ENCODE measurements at regions not wholly inside any gene's neighbourhood (a gene's known extent, or its start where the extent isn't known, plus 50 kb on each side); places are given as distances from the start of the nearest gene placed in this dataset.
"Not testable (repeated sequence)": the region's sequence is repeated elsewhere in the genome, so short reads cannot be mapped to it uniquely, and the experiment has no call there.

DNA sequence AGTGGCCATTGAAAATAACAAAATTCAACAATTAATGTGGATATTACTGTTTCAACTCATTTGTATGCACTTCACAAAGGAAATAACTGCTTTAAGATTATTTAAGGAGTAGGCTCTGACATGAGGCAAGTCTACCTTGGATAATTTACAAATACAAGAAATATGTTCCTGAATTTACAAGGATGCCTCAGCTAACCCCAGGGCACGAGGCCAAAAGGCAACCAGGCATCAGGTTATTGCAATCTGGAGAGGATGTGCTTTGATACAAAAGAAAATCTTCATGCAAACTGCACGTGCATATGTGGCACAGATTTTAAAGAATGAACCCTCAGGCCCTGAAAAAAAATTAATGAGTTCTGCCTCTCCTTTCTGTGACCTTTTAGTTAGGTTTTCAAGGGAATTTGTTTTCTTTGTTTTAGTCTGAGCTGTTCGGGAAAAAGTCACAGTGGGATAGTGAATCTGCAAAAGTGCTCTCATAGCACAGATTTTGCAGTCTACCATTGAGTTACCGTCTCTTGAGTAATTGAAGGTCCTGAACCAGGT lies 1304.2 kb upstream of the ADGRL4 start:
- Histone ChIP-seq H3K9me3 (ENCODE audit: control insufficient read depth in 2 of 3, insufficient read depth in 1 of 3, low read length in 3 of 3) (no peaks in the 10 kb centered on the region), H3K27ac (ENCODE audit: low read depth in 2 of 2, low read length in 2 of 2) (no peak overlapping the region), H3K9ac (ENCODE audit: low read length in 3 of 3) (no peak overlapping the region), H3K36me3 (ENCODE audit: control insufficient read depth in 2 of 3, insufficient read depth in 3 of 3, low read length in 3 of 3) (no peaks in the 10 kb centered on the region), H3K4me1 (ENCODE audit: control insufficient read depth in 2 of 3, insufficient read depth in 2 of 3, low read depth in 1 of 3, low read length in 3 of 3) (no peaks in the 10 kb centered on the region), H3K4me3 (ENCODE audit: low read length in 3 of 3) (no peak overlapping the region), H3K27me3 (ENCODE audit: control insufficient read depth, insufficient read depth, low read length) (no peaks in the 10 kb centered on the region)
- peak in 1 of 5 donors; percentile 2 for DNase-seq
- FAIRE-seq, result no peak
- TF ChIP-seq, protein P1, sequence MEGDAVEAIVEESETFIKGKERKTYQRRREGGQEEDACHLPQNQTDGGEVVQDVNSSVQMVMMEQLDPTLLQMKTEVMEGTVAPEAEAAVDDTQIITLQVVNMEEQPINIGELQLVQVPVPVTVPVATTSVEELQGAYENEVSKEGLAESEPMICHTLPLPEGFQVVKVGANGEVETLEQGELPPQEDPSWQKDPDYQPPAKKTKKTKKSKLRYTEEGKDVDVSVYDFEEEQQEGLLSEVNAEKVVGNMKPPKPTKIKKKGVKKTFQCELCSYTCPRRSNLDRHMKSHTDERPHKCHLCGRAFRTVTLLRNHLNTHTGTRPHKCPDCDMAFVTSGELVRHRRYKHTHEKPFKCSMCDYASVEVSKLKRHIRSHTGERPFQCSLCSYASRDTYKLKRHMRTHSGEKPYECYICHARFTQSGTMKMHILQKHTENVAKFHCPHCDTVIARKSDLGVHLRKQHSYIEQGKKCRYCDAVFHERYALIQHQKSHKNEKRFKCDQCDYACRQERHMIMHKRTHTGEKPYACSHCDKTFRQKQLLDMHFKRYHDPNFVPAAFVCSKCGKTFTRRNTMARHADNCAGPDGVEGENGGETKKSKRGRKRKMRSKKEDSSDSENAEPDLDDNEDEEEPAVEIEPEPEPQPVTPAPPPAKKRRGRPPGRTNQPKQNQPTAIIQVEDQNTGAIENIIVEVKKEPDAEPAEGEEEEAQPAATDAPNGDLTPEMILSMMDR (IDR thresholded peaks at IDR 0.05; ENCODE audit: borderline replicate concordance, extremely low read depth, insufficient read depth), result no peak
- intact Hi-C loops (cut with DNase I), result no loop called here

DNA sequence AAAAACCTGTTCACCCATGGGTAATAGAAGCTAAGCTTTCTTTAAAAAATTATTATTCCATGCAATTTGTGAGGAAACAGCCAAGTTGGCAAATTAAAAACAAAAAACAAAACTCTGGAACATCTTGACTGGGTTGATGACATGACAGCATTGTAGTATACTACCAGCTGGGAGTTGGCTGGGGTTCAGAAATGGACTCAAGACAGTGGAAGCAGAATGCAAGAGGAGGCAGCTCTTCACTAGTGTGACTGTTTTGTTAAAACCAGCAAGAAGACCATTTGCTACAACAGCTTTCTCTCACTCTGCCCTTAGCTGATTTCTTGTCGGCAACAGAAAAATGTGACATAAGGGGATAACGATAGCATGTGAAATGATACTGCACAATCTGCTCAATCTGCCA lies 1298.9 kb upstream of the ADGRL4 start:
- Histone ChIP-seq H3K9ac (ENCODE audit: low read length in 3 of 3) (no peak overlapping the region), H3K27ac (ENCODE audit: low read depth in 2 of 2, low read length in 2 of 2) (no peak overlapping the region), H3K36me3 (ENCODE audit: control insufficient read depth in 2 of 3, insufficient read depth in 3 of 3, low read length in 3 of 3) (no peaks in the 10 kb centered on the region), H3K4me3 (ENCODE audit: low read length in 3 of 3) (no peak overlapping the region), H3K27me3 (ENCODE audit: control insufficient read depth, insufficient read depth, low read length) (no peaks in the 10 kb centered on the region), H3K9me3 (ENCODE audit: control insufficient read depth in 2 of 3, insufficient read depth in 1 of 3, low read length in 3 of 3) (no peaks in the 10 kb centered on the region), H3K4me1 (ENCODE audit: control insufficient read depth in 2 of 3, insufficient read depth in 2 of 3, low read depth in 1 of 3, low read length in 3 of 3) (no peaks in the 10 kb centered on the region)
- TF ChIP-seq, protein P1 (IDR thresholded peaks at IDR 0.05; ENCODE audit: borderline replicate concordance, extremely low read depth, insufficient read depth), result no peak
- no peak for FAIRE-seq
- DNase-seq, result no peak
- intact Hi-C loops (cut with DNase I), result no loop called here

DNA sequence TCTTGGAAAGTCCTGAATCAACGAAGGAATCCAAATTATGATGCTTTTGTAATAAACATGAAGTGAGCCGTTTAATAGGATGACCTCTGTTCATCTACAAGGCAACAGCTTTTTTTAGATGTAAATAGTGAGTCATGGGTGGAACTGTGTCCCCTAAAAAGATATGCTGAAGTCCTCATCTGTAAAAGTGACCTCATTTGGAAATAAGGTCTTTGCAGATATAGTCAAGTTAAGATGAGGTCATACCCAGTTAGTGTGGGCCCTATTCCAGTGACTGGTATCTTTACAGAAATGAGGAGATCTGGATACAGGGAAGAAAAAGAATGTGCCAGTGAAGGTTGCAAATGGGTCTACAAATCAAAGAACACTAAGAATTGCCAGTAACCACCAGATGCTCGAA lies 1287.3 kb upstream of the ADGRL4 start:
- no peaks in the 10 kb centered on the region for H3K27me3 ChIP-seq (ENCODE audit: control insufficient read depth, insufficient read depth, low read length)
- H3K9me3 ChIP-seq (ENCODE audit: control insufficient read depth in 2 of 3, insufficient read depth in 1 of 3, low read length in 3 of 3), result no peaks in the 10 kb centered on the region
- TF ChIP-seq, protein P1 (IDR thresholded peaks at IDR 0.05; ENCODE audit: borderline replicate concordance, extremely low read depth, insufficient read depth), result no peak
- H3K36me3 ChIP-seq (ENCODE audit: control insufficient read depth in 2 of 3, insufficient read depth in 3 of 3, low read length in 3 of 3), result no peaks in the 10 kb centered on the region
- H3K27ac ChIP-seq (ENCODE audit: low read depth in 2 of 2, low read length in 2 of 2), result no peak overlapping the region
- FAIRE-seq, result no peak
- no peak for DNase-seq
- no peak overlapping the region for H3K4me3 ChIP-seq (ENCODE audit: low read length in 3 of 3)
- intact Hi-C loops (cut with DNase I), result no loop called here
- H3K9ac ChIP-seq (ENCODE audit: low read length in 3 of 3), result no peak overlapping the region
- no peaks in the 10 kb centered on the region for H3K4me1 ChIP-seq (ENCODE audit: control insufficient read depth in 2 of 3, insufficient read depth in 2 of 3, low read depth in 1 of 3, low read length in 3 of 3)

DNA sequence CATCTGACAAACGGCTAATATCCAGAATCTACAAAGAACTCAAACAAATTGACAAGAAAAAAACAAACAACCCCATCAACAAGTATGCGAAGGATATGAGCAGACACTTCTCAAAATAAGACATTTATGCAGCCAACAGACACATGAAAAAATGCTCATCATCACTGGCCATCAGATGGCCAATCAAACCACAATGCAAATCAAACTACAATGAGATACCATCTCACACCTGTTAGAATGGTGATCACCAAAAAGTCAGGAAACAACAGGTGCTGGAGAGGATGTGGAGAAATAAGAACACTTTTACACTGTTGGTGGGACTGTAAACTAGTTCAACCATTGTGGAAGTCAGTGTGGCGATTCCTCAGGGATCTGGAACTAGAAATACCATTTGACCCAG lies 1282.2 kb upstream of the ADGRL4 start:
- H3K9me3 ChIP-seq (ENCODE audit: control insufficient read depth in 2 of 3, insufficient read depth in 1 of 3, low read length in 3 of 3); H3K27me3 ChIP-seq (ENCODE audit: control insufficient read depth, insufficient read depth, low read length); H3K4me1 ChIP-seq (ENCODE audit: control insufficient read depth in 2 of 3, insufficient read depth in 2 of 3, low read depth in 1 of 3, low read length in 3 of 3); H3K4me3 ChIP-seq (ENCODE audit: low read length in 3 of 3); H3K27ac ChIP-seq (ENCODE audit: low read depth in 2 of 2, low read length in 2 of 2); DNase-seq; H3K36me3 ChIP-seq (ENCODE audit: control insufficient read depth in 2 of 3, insufficient read depth in 3 of 3, low read length in 3 of 3); FAIRE-seq; intact Hi-C loops (cut with DNase I); H3K9ac ChIP-seq (ENCODE audit: low read length in 3 of 3): not testable (repeated sequence)

Measured in kidney (tissue), 13 donors.